ENCODE measurements at regions not wholly inside any gene's neighbourhood (a gene's known extent, or its start where the extent isn't known, plus 50 kb on each side); places are given as distances from the start of the nearest gene placed in this dataset.

GRCh38 chr13:48866249-48866648, 109.5 kb upstream of the FNDC3A start (continued):
- TF ChIP-seq ZNF143 (CRISPR knock-in tag; IDR thresholded peaks at IDR 0.05) (no peak), SETDB1 (IDR thresholded peaks at IDR 0.05; ENCODE audit: low read length) (no peak), E2F4 (CRISPR knock-in tag; IDR thresholded peaks at IDR 0.05; ENCODE audit: low read depth) (no peak)

DNA sequence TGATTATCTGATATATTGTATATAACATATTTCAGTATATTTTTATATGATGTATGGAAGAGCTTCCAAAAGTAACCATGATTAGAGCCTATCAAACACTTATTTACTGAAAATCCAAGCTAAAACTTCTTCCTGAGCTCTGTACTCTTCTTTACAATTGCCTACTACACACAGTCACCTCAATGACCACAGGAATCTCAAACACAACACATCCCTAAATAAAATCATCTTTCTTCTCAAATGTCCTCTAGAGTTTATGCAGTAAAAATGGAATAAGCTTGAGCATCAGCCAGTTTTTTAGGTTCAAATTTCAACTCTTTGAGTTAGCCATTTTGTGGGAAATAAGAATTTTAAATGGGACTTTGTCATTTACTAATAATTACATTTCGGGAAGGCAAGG, 102.6 kb upstream of the FNDC3A start:
- Histone ChIP-seq H4K20me1 (replicated peaks; ENCODE audit: control insufficient read depth, insufficient read depth, low read length) (no peaks in the 10 kb centered on the region), H3K9me1 (ENCODE audit: control insufficient read depth, insufficient read depth, low read length) (no peaks in the 10 kb centered on the region), H3K9me3 (replicated peaks; ENCODE audit: control insufficient read depth, insufficient read depth, low read depth, low read length) (no peaks in the 10 kb centered on the region), H2AFZ (ENCODE audit: low read depth, low read length) (no peak overlapping the region), H3K4me2 (ENCODE audit: insufficient read depth, low read length) (no peak overlapping the region), H3K27ac (ENCODE audit: extremely low read depth, low read depth, low read length) (no peak overlapping the region), H3K27me3 (ENCODE audit: control insufficient read depth in 2 of 2, insufficient read depth in 2 of 2, low read length in 2 of 2) (no peaks in the 10 kb centered on the region), H3K4me3 (no peak overlapping the region), H3K36me3 (ENCODE audit: control insufficient read depth, insufficient read depth, low read length) (no peaks in the 10 kb centered on the region), H3K4me1 (replicated peaks in 1 of 2; ENCODE audit: control insufficient read depth in 2 of 2, insufficient read depth in 2 of 2, low read length in 2 of 2) (no peaks in the 10 kb centered on the region), H3K79me2 (ENCODE audit: control insufficient read depth, insufficient read depth, low read length) (no peaks in the 10 kb centered on the region), H3K9ac (ENCODE audit: insufficient read depth in 1 of 2, low read depth in 2 of 2, low read length in 2 of 2) (no peak overlapping the region)
- intact Hi-C loops (cut with micrococcal nuclease), result no loop called here
- in situ Hi-C loops (cut with MboI), result no loop called here
- ChIA-PET POLR2A (no interaction called here), CTCF (ENCODE audit: low intra/inter-chr PET ratio) (no interaction called here)
- DNase-seq (ENCODE audit: extremely low read depth in 1 of 4, low spot score in 3 of 4) (no peak), FAIRE-seq (no peak), ATAC-seq (no peak)
- no TSS peak for BruUV-seq (replicated peaks)
- 0% methylated on average over 1 of the region's 1 CpG for WGBS (ENCODE audit: insufficient coverage, low coverage, missing lambda C conversion rate)
- TF ChIP-seq NKRF (IDR thresholded peaks at IDR 0.05; ENCODE audit: borderline replicate concordance), result no peak
- no peak for TF ChIP-seq CBX2 (IDR thresholded peaks at IDR 0.05; ENCODE audit: insufficient read depth, low read length, poor library complexity, severe bottlenecking)
- no peak for TF ChIP-seq ZNF212 (CRISPR knock-in tag; IDR thresholded peaks at IDR 0.05)
- TF ChIP-seq MECOM (CRISPR knock-in tag; IDR thresholded peaks at IDR 0.05), result no peak
- no peak for TF ChIP-seq ZNF668 (CRISPR knock-in tag; IDR thresholded peaks at IDR 0.05)
- TF ChIP-seq HDGF (IDR thresholded peaks at IDR 0.05), result no peak
- TF ChIP-seq, protein P1, sequence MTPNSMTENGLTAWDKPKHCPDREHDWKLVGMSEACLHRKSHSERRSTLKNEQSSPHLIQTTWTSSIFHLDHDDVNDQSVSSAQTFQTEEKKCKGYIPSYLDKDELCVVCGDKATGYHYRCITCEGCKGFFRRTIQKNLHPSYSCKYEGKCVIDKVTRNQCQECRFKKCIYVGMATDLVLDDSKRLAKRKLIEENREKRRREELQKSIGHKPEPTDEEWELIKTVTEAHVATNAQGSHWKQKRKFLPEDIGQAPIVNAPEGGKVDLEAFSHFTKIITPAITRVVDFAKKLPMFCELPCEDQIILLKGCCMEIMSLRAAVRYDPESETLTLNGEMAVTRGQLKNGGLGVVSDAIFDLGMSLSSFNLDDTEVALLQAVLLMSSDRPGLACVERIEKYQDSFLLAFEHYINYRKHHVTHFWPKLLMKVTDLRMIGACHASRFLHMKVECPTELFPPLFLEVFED (CRISPR knock-in tag; conservative IDR thresholded peaks at IDR 0.05), result no peak
- no peak for TF ChIP-seq FOXK1 (CRISPR knock-in tag; IDR thresholded peaks at IDR 0.05; ENCODE audit: borderline replicate concordance)
- no peak for TF ChIP-seq CGGBP1 (CRISPR knock-in tag; IDR thresholded peaks at IDR 0.05)
- TF ChIP-seq, protein P2, sequence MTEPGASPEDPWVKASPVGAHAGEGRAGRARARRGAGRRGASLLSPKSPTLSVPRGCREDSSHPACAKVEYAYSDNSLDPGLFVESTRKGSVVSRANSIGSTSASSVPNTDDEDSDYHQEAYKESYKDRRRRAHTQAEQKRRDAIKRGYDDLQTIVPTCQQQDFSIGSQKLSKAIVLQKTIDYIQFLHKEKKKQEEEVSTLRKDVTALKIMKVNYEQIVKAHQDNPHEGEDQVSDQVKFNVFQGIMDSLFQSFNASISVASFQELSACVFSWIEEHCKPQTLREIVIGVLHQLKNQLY (CRISPR knock-in tag; conservative IDR thresholded peaks at IDR 0.05), result no peak
- no peak for TF ChIP-seq ZSCAN32 (CRISPR knock-in tag; IDR thresholded peaks at IDR 0.05)
- TF ChIP-seq PHF21A (IDR thresholded peaks at IDR 0.05; ENCODE audit: borderline replicate concordance, low read depth), result no peak
- TF ChIP-seq, protein P3, sequence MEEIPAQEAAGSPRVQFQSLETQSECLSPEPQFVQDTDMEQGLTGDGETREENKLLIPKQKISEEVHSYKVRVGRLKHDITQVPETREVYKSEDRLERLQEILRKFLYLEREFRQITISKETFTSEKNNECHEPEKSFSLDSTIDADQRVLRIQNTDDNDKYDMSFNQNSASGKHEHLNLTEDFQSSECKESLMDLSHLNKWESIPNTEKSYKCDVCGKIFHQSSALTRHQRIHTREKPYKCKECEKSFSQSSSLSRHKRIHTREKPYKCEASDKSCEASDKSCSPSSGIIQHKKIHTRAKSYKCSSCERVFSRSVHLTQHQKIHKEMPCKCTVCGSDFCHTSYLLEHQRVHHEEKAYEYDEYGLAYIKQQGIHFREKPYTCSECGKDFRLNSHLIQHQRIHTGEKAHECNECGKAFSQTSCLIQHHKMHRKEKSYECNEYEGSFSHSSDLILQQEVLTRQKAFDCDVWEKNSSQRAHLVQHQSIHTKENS (CRISPR knock-in tag; IDR thresholded peaks at IDR 0.05), result no peak

All from K562 (cell line).